CD1c-positive myeloid dendritic cell (primary cell): ENCODE measurements at regions not wholly inside any gene's neighbourhood (a gene's known extent, or its start where the extent isn't known, plus 50 kb on each side); places are given as distances from the start of the nearest gene placed in this dataset.
"Not testable (repeated sequence)": the region's sequence is repeated elsewhere in the genome, so short reads cannot be mapped to it uniquely, and the experiment has no call there.

Experiments used
- DNase-seq: peaks from one replicate; pipeline ENCODE4 v3.0.0-alpha.2; 2016; ENCODE audit errors: extremely low spot score

- no peak for DNase-seq
These were observed 95.6 kb downstream of the NPIPB11 start for GRCh38 chr16:29310852-29311314.

- not testable (repeated sequence) for DNase-seq
These were observed 96.3 kb downstream of the NPIPB11 start for GRCh38 chr16:29310243-29310642.

GRCh38 chr16:29309601-29310000 lies 96.9 kb downstream of the NPIPB11 start:
- not testable (repeated sequence) for DNase-seq

GRCh38 chr16:29308644-29309546 lies 97.6 kb downstream of the NPIPB11 start:
- no peak for DNase-seq

- no peak for DNase-seq
These were observed 98.7 kb downstream of the NPIPB11 start for GRCh38 chr16:29307598-29308507.

- DNase-seq, result no peak
These were observed 99.4 kb downstream of the NPIPB11 start for GRCh38 chr16:29306943-29307597.

- no peak for DNase-seq
These were observed 100.3 kb downstream of the NPIPB11 start for GRCh38 chr16:29306201-29306600.

- DNase-seq, result not testable (repeated sequence)
These were observed 101.5 kb downstream of the NPIPB11 start for GRCh38 chr16:29305018-29305417.

DNA sequence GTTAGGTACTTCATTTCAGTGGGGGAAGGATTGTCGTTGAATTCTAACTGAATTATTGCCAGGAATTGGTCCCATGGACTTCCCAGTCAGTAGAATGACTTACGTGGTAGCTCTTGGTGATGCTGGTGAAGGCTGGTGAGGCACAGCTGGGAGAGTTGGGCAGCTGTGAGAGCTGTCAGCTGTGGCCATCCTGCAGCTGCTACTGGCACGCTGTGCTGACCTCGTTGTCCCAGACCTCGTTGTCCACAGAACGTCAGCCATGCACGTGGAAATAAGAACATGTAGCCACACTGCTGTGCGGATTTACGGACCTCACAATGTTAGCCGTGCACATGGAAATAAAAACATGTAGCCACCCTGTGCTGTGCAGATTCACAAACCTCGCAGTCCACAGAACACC lies 102.3 kb downstream of the NPIPB11 start:
- no peak for DNase-seq

GRCh38 chr16:29303520-29303919 lies 103.0 kb downstream of the NPIPB11 start:
- DNase-seq, result no peak

DNA sequence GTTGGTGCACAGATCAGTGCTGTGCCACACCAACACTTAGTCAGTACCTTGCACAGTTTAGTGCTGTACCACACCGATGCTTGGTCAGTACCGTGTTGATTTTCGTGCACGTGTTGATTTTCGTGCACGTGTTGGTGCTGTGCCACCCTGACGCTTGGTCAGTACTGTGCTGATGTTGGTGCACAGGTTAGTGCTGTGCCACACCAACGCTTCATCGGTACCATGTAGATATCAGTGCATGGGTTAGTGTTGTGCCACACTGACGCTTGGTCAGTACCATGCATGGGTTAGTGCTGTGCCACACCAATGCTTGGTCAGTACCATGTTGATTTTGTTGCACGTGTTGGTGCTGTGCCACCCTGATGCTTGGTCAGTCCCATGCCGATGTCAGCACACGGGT lies 103.5 kb downstream of the NPIPB11 start:
- DNase-seq, result no peak

GRCh38 chr16:29302433-29302832 lies 104.1 kb downstream of the NPIPB11 start:
- not testable (repeated sequence) for DNase-seq

GRCh38 chr16:29301662-29302285 lies 104.7 kb downstream of the NPIPB11 start:
- not testable (repeated sequence) for DNase-seq

- not testable (repeated sequence) for DNase-seq
These were observed 105.7 kb downstream of the NPIPB11 start for GRCh38 chr16:29300541-29301535.

GRCh38 chr16:29300030-29300491 lies 106.5 kb downstream of the NPIPB11 start:
- DNase-seq, result peak; percentile 58

DNA sequence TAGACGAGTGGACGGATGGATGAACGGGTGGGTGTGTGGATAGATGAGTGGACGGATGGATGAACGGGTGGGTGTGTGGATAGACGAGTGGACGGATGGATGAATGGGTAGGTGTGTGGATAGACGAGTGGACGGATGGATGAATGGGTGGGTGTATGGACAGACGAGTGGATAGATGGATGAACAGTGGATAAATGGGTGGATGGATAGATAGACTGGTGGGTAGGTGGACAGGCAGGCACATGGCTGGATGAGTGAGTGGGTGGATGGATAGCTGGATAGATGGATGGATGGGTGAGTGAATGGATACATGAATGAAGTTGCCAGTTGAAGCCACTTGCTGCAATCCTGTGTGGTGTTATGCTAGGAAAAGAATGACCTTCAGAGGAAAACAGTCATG lies 107.5 kb downstream of the NPIPB11 start:
- not testable (repeated sequence) for DNase-seq

GRCh38 chr16:29298307-29298706 lies 108.2 kb downstream of the NPIPB11 start:
- not testable (repeated sequence) for DNase-seq

DNA sequence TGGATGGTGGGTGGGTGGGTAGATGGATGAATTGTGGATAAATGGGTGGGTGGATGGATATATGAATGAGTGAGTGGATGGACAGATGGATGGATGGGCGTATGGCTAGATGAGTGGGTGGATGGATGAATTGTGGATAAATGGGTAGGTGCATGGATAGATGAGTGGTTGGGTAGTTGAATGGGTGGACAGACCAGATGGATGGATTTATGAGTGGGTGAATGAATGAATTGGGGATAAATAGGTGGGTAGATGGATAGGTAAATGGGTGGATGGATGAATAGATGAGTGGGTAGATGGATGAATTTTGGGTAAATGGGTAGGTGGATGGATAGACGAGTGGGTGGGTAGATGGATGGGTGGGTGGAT lies 108.7 kb downstream of the NPIPB11 start:
- not testable (repeated sequence) for DNase-seq

DNA sequence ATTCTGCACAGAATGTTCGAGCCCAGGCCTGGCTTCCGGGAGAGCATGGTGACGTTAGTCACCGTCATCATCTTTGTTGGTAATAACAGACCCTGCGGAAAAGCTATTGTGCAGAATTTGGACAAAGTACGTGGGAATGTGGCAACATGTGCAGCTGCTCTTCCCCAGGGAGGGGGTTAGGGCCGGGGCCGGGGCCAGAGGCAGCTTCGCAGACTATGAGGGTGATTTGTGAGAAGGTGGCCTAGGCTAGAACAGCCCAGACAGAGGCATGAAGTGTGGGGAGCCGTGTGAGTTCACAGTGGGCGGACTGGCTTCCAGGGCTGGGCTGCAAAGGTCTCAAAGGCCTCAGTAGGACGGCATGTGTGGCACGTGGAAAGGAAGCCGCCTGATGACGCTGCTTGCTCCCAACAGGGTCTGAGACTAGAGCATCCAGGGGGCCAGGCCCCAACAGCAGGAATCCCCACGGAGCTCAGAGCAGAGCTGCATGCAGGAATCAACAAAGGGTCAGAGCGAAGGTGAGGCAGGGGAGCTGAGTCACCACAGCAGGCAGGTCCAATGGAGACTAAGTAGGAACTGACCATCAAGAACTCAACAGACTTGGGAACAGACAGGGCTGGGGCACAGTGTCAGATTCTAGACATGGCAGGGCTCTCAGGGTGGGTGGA lies 109.2 kb downstream of the NPIPB11 start:
- not testable (repeated sequence) for DNase-seq
